ENCODE measurements at regions not wholly inside any gene's neighbourhood (a gene's known extent, or its start where the extent isn't known, plus 50 kb on each side); places are given as distances from the start of the nearest gene placed in this dataset.
A peak's percentile ranks its signal among the peaks of the same experiment; 100 is the strongest.

- intact Hi-C loops (cut with DNase I) = no loop called here
- ATAC-seq = no peak
- DNase-seq (ENCODE audit: missing footprints) = no peak
Observed at GRCh38 chr13:50094615-50095293, 79.5 kb downstream of the KCNRG start.

GRCh38 chr13:50098693-50099092 lies 83.4 kb downstream of the KCNRG start:
- ATAC-seq = no peak
- intact Hi-C loops (cut with DNase I) = no loop called here
- no peak for DNase-seq (ENCODE audit: missing footprints)

- DNase-seq (ENCODE audit: missing footprints) (peak; percentile 46), ATAC-seq (no peak)
- intact Hi-C loops (cut with DNase I) = no loop called here
Observed at GRCh38 chr13:50099473-50099872, 84.2 kb downstream of the KCNRG start.

GRCh38 chr13:50101590-50101989 lies 86.3 kb downstream of the KCNRG start:
- no peak for ATAC-seq
- no peak for DNase-seq (ENCODE audit: missing footprints)
- intact Hi-C loops (cut with DNase I) = no loop called here

- no peak for DNase-seq (ENCODE audit: missing footprints)
- intact Hi-C loops (cut with DNase I) = no loop called here
- no peak for ATAC-seq
Observed at GRCh38 chr13:50104493-50104892, 89.2 kb downstream of the KCNRG start.

- ATAC-seq (no peak), DNase-seq (ENCODE audit: missing footprints) (no peak)
- intact Hi-C loops (cut with DNase I) = no loop called here
Observed at GRCh38 chr13:50106559-50106958, 91.3 kb downstream of the KCNRG start.

- DNase-seq (ENCODE audit: missing footprints) = no peak
- intact Hi-C loops (cut with DNase I) = no loop called here
- no peak for ATAC-seq
Observed at GRCh38 chr13:50107205-50107604, 92.0 kb downstream of the KCNRG start.

- no peak for ATAC-seq
- no peak for DNase-seq (ENCODE audit: missing footprints)
- intact Hi-C loops (cut with DNase I) = no loop called here
Observed at GRCh38 chr13:50114961-50115360, 99.7 kb downstream of the KCNRG start.

- intact Hi-C loops (cut with DNase I) = no loop called here
- no peak for DNase-seq (ENCODE audit: missing footprints)
- no peak for ATAC-seq
Observed at GRCh38 chr13:50115695-50116094, 100.5 kb downstream of the KCNRG start.

GRCh38 chr13:50116430-50116973 lies 101.3 kb downstream of the KCNRG start:
- DNase-seq (ENCODE audit: missing footprints) (no peak), ATAC-seq (no peak)
- intact Hi-C loops (cut with DNase I) = no loop called here

- DNase-seq (ENCODE audit: missing footprints) (no peak), ATAC-seq (no peak)
- intact Hi-C loops (cut with DNase I) = no loop called here
Observed at GRCh38 chr13:50119591-50119990, 104.3 kb downstream of the KCNRG start.

- intact Hi-C loops (cut with DNase I) = loop anchor here (5.0 to 10.0 kb wide), 3 partner anchors 390 to 682 kb away; no protein-coding TSS in a partner anchor
- no peak for ATAC-seq
- DNase-seq (ENCODE audit: missing footprints) = no peak
Observed at GRCh38 chr13:50122455-50122854, 107.2 kb downstream of the KCNRG start.

- no peak for ATAC-seq
- intact Hi-C loops (cut with DNase I) = loop anchor here (5.0 to 10.0 kb wide), 3 partner anchors 389 to 682 kb away; no protein-coding TSS in a partner anchor
- no peak for DNase-seq (ENCODE audit: missing footprints)
Observed at GRCh38 chr13:50123002-50123401, 107.8 kb downstream of the KCNRG start.

GRCh38 chr13:50123515-50123861 lies 108.2 kb downstream of the KCNRG start:
- no peak for DNase-seq (ENCODE audit: missing footprints)
- no peak for ATAC-seq
- intact Hi-C loops (cut with DNase I) = loop anchor here (5.0 to 10.0 kb wide), 3 partner anchors 389 to 681 kb away; no protein-coding TSS in a partner anchor

- intact Hi-C loops (cut with DNase I) = loop anchor here (2.0 to 10.0 kb wide), 5 partner anchors 41 to 681 kb away; partner anchors contain the start of gene TRIM13
- no peak for DNase-seq (ENCODE audit: missing footprints)
- ATAC-seq = peak; percentile 92
Observed at GRCh38 chr13:50123862-50124535, 108.8 kb downstream of the KCNRG start.

GRCh38 chr13:50124536-50125303 lies 109.5 kb downstream of the KCNRG start:
- DNase-seq (ENCODE audit: missing footprints) (peak; percentile 98), ATAC-seq (peak; percentile 18)
- intact Hi-C loops (cut with DNase I) = loop anchor here (2.0 to 10.0 kb wide), 5 partner anchors 42 to 680 kb away; partner anchors contain the start of gene TRIM13

GRCh38 chr13:50125304-50125553 lies 110.0 kb downstream of the KCNRG start:
- ATAC-seq (peak; percentile 1), DNase-seq (ENCODE audit: missing footprints) (no peak)
- intact Hi-C loops (cut with DNase I) = loop anchor here (2.0 to 10.0 kb wide), 3 partner anchors 42 to 680 kb away; partner anchors contain the start of gene TRIM13

- DNase-seq (ENCODE audit: missing footprints) (peak; percentile 97), ATAC-seq (peak; percentile 62)
- intact Hi-C loops (cut with DNase I) = loop anchor here (2.0 to 10.0 kb wide), 3 partner anchors 43 to 679 kb away; partner anchors contain the start of gene TRIM13
Observed at GRCh38 chr13:50125554-50126262, 110.5 kb downstream of the KCNRG start.

All from Right ventricle myocardium inferior (tissue), 1 donor.